Inflammatory macrophage treated with lipopolysaccharide for 1 hour (primary cell): ENCODE measurements at regions not wholly inside any gene's neighbourhood (a gene's known extent, or its start where the extent isn't known, plus 50 kb on each side); places are given as distances from the start of the nearest gene placed in this dataset.

ENCODE experiments used
- DNase-seq, 2 donors: peaks; one replicate each; pipeline ENCODE4 v3.0.0-alpha.2; 2020 to 2022

DNA sequence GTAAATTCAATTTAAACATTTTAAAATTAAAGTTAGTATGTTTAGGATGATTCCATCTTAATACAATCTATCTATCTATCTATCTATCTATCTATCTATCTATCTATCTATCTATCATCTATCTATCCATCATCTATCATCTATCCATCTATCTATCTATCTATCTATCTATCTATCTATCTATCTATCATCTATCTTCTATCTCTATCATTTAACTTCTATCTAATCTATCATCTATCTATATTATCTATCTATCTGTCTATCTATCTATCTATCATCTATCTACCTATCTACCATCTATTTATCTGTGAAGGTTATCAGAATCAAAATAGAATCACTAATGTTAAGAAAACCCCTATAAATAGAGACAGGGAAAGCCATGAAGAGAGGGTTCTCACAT lies 78.3 kb downstream of the RAMP3 start:
- no peak for DNase-seq

DNA sequence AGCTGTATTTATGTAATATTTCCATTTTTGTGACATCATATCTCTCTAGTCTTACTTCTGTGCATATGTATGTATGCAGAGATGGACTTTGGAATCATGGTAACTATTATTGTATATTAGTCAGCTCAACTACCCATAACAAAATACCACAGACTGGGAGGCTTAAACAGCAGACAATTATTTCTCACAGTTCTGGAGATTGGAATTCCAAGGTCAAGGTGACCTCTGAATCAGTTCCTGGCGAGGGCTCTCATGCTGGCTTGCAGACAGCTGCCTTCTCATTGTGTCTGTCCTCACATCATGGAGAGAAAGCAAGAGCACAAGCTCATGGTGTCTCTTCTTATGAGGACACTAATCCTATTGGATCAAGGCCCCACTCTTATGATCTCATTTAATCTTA lies 79.1 kb downstream of the RAMP3 start:
- DNase-seq: no peak

DNA sequence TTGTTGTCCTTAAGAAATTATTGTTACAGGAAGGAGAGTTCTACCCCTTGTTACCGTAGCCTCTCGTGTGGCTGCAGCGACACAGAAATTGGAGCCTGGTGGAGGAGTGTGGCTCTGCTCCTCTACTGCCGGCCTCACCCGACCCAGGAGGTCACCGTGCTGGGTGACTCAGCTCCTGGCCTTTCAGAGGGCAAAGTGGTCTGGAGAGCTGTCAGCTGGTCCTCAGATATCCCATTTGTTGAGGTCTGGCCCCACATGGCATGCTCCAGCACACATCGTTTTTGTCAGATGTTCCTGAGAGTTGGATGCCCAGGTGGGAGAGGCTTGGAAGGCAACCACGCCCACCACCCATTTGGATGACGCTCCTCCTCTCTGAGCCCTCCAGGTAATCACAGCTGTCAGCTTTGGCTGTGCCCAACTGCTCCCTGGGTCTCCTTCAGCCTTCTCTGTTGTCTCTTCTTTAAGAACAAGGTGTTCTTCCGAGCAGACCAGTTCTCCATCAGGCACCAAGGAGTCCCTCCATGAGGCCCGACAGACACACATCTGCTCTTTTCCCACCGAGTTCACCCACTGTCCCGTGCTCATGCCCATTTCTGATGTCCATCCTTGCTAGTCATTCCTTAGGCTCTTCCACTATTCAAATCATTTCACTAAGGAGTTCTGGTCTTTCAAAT lies 80.3 kb downstream of the RAMP3 start:
- DNase-seq: no peak

DNA sequence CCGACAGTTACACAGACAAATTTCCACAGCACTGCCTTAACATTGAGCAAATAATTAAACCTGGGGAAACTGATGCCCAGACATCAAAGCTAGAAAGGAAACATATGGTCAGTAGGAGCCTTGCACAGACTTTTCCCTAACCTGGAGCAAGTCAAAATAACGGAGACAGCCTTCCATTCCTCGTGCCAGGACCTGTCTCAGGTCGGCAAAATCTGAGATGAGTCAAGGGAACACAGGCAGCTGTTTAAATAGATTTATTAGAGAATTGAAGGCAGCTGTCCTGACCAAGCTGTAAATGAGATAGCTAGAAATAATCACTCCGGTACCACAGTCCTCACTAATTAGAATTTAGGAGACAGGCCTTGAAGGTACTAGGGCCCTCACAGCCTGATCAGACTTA lies 81.2 kb downstream of the RAMP3 start:
- DNase-seq: no peak

DNA sequence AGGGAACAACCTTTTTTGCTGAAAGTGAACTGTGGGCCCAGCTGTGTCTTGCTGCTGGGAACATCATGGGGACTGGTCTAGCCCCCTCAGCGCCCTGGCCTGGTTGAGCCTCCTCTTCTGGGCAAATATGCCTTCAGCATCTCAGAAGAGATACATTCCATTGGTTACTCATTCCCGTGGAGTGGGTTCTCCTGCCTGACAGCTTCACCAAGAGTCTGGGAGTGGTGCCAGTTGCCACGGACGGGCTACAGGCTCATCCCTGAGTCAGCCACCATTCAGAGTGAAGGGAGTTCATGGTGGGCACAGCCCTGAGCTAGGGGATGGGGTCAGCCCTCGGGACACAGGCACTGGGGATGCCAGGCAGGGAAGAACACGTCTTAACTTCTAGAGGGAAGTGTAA lies 81.9 kb downstream of the RAMP3 start:
- DNase-seq: no peak

DNA sequence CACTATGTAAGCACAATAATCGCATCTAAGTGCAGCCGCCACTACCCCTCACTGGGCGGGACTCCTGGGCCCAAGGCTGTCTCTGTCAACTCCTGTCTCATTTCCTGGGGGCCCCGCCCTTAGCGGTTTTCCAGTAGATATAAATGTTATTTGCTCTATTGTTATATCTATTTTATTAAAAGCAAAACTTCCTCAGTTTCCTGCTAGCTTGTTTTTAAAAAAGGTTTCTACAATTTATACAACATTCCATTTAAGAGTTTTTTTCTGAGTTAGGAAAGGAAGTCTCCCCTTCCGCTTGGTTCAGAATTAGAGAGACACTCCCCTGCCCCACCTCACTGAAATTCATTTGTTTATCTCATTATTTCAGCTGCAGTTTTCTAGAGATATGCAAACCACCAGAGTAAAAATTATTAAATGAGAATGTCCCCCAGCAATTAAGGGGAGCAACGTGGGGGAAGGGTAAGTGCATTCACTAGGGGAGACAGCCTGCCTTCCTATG lies 82.7 kb downstream of the RAMP3 start:
- no peak for DNase-seq

DNA sequence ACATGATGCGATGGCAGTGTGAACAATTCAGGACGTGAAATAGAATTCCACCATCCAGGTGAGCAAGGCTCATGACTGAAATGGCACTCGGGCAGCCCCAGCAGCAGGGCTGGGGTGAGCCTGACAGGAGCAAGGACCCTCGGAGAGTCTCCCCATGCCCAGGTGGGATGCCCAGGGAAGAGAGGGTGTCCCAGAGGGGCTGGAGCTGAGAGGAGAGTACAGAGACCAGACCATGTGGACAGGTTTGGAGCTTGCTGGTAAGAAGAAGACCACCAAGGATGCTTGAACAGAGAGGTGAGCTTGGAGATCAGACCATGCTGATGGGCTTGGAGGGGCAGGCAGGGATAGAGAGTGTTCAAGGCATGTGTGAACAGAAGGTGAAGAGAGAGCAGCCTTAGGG lies 83.3 kb downstream of the RAMP3 start:
- DNase-seq: no peak

DNA sequence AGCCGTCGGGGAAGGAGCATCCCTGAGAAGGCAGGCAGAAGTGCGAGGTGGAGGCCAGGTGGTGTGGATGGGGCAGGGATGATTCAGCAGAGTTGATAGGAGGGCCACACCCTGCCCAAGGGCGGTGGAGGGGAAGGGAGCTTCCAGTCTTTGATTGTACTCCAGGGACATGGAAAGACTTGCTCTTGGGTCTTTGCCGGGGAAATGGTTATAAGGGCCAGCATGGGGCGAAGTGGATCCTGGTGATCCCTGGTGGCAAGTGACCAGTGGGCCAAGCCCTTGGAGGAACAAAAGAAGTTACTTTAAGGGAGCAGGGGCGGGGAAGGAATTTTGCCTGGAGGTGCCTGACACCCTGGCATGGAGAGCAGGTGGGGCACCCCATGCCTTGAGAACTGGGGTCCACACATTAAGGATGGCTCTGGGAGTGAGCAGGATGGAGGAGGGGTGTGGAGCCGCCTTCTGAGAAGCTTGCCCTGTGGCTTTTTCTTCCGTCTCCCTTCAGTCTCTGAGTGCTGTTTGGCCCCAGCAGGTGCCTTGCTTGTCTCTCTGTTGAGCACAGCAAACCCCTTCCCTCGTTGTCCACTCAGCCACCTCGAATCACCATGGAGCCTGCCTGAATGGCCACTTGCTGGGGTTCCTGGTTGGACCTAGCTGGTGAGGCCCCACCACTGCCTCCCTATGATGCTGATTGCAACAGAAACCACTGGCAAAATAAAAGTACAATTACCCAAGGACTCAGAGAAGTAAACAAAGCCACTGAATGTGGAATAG lies 83.9 kb downstream of the RAMP3 start:
- DNase-seq: no peak

DNA sequence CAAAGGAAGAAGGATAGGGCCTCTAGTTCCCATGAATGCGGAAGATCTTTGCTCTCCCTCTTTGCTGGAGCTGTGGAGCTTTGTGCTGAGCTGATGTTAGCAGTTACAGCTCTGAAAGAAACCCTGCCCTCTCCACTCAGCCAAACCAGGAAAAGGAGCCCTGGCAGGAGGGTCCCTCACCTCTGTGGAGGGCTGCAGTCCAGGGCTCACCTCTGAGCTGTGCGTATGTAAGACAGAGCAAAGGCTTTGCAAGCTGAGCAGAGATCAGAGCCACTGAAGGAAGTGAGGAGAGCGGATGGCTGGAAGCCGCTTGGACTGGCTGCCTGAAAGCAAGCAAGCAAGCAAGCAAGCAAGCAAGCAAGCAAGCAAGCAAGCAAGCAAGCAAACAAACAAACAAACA lies 84.7 kb downstream of the RAMP3 start:
- no peak for DNase-seq

DNA sequence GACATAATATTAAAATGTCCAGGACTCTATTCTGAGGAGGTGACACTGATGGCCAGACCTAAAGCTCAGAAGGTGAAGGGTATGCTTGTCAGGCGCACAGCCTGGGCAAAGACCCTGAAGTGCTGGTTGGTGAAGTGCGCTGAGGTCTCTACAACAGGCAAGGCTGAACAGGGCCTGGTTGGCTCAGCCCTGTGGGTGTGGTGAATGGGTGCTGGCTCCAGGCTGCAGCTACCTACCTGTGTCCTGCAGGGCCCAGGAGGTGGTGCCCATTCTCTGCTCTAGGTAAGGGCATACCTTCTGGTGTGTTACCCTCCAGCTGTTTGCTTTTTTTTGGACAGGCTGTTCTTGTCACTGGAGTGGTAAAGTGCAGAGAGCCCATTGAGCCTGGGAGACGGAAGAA lies 85.1 kb downstream of the RAMP3 start:
- DNase-seq: no peak

DNA sequence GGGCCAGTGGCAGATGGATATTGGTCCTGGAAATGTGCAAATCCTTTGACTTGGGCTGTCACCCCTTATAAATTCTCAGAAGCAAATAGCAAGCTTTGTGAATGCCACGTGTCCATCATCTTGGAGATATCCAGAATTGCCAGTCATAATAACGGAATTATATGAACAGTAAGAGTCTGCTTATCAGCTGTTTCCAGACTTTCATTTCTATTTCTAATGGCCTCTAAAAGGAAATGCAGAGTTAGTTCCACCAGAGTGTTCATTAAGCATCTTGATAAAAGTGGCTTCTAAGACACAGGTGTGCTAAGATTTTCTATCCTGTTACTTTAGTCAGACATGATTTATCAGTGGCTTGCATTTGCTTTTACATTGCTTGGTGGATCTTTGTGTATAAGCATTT lies 87.4 kb downstream of the RAMP3 start:
- DNase-seq: no peak

DNA sequence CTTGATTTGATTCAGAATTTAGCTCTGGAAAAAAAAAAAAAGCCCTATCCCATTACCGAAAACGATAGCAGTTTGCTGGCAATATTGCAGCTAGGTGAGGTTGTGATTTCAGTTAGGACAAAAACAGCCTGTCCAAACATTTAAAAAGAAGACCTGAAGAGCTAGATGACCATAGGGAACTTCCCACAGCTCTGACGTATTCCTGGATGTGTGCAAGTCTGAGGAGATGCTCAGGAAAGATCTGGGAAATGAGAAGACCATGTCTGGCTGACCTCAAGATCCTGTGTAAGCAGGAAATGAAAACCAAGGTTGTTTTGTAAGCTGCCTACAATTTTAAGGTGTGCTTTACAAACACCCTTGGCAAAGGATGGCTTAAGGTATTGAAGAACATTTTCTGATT lies 88.7 kb downstream of the RAMP3 start:
- DNase-seq: no peak

DNA sequence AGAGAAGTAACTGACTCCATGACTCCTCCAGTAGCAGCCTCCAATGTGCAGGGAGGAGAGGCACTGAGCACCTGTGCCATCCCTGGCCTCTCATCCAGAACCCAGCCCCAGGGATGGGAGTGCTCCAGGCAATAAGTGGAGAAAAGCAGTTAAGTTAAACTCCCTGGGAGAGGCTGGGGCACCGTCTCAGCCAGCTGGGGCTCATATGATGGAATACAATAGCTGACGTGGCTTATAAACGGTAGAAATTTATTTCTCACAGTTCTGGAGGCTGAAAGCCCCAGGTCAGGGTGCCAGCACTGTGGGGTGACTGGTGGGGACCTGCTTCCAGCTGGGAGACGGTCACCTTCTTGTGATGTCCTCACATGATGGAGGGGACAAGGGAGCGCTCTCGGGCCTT lies 94.7 kb downstream of the RAMP3 start:
- DNase-seq: no peak

DNA sequence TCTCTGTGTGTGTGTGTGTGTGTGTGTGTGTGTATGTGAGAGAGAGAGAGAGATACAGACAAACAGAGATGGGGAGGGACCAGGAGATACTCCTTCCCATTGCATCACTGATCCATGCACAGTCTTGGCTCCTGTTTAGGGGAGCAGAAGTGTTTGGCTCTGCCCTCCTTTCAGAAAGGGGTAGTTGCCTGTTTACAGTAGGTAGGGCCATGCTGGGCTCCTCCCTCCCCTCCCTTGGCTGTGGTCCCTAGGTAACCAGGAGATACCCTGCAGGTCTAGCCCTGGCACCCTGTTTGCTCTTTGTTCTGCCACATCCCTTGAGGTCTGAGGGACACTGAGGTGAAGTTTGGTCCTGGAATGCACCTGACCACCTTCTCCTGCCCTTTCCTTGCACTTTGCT lies 95.3 kb downstream of the RAMP3 start:
- DNase-seq: no peak

DNA sequence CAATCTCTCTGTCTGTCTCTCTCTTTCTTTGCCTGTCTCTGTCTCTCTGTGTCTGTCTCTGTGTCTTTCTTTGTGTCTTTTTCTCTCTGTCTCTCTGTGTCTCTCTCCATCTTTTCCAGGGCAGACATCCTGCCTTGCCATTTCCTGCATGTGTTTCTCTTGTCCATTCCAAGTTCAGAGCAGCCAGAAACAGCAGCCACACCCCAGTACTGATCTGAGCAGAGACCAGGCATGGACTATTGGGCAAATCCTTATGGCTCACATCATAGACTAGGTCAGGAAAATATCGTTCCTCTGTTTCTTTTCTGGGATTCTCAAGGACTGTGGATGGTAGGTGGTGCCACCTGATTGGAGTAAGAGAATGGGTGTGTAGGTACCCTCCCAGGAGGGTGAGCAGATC lies 95.8 kb downstream of the RAMP3 start:
- no peak for DNase-seq

DNA sequence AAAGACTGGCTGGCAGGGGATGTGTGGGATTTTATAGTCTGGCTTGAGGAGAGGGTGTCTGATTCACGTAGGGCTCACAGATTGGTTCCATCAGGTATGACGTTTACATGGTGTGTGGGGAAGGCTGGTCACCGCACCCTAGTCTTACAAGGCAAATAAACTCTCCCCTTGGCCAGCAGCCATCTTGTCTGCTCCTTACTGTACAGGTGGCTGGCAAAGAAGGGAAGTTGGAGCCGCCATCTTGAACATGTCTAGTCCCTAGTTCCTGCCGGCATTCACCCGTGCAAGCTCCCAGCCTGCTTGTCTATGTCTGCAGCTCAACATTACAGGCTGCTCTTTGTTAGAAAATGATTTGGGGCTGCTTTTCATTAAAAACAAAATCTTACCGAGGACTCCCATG lies 97.6 kb downstream of the RAMP3 start:
- no peak for DNase-seq

DNA sequence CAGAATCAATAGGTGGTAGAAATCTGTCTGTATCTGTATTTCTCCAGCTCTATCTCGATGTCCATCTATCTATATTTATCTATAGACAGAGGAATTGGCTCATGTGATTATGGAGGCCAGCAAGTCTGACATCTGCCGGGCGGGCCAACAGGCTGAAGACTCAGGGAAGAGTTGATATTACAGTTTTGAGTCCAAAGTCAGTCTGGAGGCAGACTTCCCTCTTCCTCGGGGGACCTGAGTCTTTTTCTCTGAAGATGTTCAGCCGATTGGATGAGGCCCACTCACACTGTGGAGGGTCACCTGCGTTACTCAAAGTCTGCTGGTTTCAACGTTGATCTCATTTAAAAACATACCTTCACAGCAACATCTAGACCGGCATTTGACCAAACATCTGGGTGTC lies 98.7 kb downstream of the RAMP3 start:
- no peak for DNase-seq

DNA sequence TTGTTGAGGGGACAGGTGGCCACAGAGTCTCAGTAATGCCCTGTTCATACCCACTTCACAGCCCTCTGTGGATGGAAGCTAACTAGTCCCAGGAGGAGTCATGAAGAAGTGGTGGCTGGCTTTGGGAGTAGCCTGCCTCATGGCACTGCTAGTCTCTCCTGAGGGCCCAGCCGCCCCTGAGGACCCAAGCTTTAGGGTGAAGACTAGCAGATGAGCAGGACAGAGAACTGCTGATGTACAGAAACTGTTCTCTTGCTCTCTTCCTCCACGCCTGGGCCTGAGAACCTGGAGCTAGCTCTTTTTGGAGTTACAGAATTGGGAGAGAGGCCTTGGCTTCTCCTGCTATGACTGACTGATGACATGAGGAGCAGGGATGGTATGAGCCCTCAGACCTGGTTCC lies 99.2 kb downstream of the RAMP3 start:
- DNase-seq: no peak

DNA sequence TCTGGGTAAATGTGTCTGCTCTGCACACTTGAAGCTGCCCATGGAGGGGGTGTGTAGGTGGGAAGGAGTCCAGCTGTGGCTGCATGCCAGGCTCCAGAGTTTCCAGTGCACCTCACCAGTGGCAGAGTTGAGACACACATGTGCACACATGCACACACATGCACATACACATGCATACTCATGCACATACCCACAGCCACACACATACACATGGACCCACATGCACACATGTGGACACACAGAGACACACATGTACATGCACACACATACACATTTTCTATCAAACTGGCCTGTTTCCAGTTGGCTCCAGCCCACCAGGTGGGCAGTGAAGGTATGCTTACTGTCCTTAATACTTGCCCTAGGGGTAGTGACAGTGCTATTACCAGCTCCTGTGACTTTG lies 99.7 kb downstream of the RAMP3 start:
- DNase-seq: no peak

DNA sequence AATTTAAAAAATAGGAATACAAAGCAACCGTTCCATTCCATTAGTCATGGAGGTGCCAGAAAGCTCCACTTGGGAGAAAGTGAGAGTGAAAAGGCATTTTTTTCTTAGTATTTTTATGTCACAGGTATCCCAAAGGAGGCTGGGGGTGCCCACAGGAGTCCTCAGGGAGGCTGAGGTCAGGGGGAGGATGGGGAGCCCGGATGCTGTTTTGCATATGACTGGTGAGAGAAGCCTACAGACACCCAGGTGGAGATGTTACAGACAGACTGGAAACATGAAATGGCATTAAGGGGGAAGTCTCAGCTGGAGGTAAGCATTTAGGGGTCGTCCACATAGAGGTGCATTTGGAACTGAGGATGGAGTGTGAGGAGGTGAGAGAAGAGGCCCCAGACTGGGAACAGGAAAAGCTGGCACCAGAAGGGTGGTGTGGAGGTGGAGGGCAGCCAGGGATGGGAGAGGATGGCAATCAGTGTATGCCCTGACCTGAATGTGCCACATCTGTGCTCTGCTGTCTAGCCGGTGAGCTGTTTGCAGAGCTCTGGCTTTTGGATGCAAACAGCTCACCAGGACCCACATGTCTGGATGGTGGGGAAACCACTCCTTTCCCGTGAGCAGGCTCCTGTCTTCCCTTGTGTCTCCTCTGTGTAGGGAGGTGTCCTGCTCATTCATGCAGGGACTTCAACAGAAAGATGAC lies 101.1 kb downstream of the RAMP3 start:
- no peak for DNase-seq

DNA sequence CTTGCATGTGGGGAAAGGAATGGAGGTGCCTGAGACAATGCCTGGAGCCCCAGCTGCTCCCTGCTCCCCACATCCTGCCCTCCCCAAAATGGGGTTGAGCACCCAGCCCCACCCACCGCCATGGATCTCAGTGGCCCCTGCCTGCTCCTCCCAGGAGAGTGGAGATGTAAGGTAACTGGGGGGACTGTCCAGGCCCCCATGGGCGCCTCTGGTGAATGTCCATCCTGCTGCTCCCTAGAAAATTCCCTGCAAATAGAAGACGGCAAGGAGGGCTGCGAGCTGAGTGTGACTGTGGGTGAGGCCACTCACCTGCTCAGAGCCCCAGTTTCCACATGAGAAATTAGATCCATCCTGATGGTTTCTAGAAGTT lies 101.6 kb downstream of the RAMP3 start:
- DNase-seq: no peak

DNA sequence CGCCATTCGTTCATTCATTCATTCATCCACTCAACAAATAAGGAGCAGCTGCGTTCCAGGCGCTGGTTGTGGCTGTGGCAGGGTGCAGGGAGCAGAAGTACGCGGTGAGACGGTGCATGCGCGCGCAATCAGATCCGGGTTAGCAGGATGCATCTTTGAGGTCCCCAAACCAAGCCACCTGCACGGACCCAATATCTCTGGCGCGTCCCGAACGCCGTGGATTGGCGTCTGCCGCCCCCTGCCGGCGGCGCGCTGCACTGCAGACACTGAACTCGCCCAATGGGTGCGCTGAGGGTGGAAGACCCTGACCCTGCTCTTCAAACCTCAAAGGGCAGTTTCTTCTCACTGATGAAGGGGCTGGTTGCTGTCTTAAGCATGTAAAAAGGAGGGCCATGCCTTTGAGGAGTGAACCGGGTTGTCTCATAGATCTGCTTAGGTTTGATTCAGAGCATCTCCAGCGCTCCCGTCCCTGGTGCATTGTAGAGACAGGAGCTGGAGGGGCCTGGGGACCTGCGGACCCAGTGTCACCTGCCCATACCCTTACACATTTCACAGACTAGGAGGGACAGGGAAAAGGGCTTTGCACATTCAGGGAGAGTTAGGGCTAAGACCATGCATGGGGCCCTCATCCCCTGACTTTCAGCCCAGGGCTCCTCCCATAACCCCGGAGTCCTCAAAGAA lies 102.5 kb downstream of the RAMP3 start:
- DNase-seq: peak; percentile 7 to 79

DNA sequence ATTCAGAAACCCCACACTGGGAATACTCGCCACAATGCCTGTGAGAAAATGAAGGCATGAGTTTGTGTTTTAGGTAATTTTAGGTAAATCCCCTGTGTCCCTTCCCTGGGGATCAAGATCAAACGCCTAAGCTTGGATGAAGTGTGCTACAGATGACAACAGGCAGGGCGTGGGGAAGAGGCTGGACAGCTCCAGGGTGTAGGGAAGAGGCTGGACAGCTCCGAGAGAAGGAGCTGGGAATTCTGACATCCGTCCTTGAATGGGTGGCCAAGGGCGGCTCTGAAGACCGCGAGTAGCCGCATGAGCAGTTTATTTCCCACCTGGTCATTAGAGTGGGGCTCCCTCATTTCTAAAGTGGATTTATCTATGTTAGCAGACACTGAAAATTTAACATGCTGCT lies 109.7 kb downstream of the RAMP3 start:
- no peak for DNase-seq

DNA sequence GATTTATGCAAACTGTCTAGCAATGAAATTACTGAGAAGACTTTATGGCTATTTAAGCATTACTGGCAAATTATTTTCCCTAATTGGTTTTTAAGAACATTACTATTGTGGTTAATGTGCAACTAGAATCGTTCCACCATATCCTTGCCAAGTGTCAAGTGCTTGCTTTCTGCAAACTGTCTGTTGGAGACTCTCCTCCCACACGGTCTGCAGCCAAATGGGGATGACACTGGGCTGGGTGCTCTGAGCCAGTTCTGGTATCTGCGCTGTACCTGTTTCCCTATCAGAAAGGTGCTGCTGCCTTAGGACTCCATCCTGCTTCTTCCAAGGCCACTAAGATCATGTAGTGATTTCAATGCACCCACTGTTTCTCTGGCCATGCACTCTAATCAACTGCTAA lies 110.4 kb downstream of the RAMP3 start:
- no peak for DNase-seq
